H1 (cell line): ENCODE measurements at regions not wholly inside any gene's neighbourhood (a gene's known extent, or its start where the extent isn't known, plus 50 kb on each side); places are given as distances from the start of the nearest gene placed in this dataset.

Experiments
- CTCF ChIA-PET: fragments of 300-600 bp; sonication (Branson Sonifier 250); formaldehyde crosslinking; loops from one replicate; lab custom pipeline; 2021; ENCODE audit not compliant: partially characterized antibody; lab: Charles Lee
- POLR2A ChIA-PET: fragments of 300-600 bp; sonication (Branson Sonifier 250); formaldehyde crosslinking; loops from one replicate; lab custom pipeline; 2021; ENCODE audit warnings: inconsistent platforms; ENCODE audit not compliant: partially characterized antibody; lab: Charles Lee
- DNase-seq, 2 experiments: peaks; one replicate each; pipeline versions ENCODE4 v3.0.0 to v3.0.0-alpha.2; 2010 to 2022; ENCODE audit warnings: low spot score in 2 of 2, low read depth in 1 of 2, mixed read lengths in 1 of 2
- FAIRE-seq: peaks from 2 replicates; lab custom pipeline; 2011; peaks lifted over from hg19 to GRCh38; lab: Jason Lieb, UNC
- H2AFZ ChIP-seq: 2 replicates; pipeline ENCODE4 v1.8.1; 2012; ENCODE audit warnings: low read length, inconsistent platforms
- H2AK5ac ChIP-seq: 2 replicates; pipeline ENCODE4 v1.6.1; 2013; ENCODE audit warnings: low read depth, low read length
- H2BK120ac ChIP-seq: replicated peaks from 2 replicates; pipeline ENCODE3; 2013; ENCODE audit warnings: low read depth, low read length, inconsistent platforms
- H2BK12ac ChIP-seq: 2 replicates; pipeline ENCODE4 v1.6.1; 2013; ENCODE audit warnings: low read depth, low read length
- H2BK15ac ChIP-seq: 2 replicates; pipeline ENCODE4 v1.6.1; 2013; ENCODE audit warnings: low read length
- H2BK20ac ChIP-seq: 2 replicates; pipeline ENCODE4 v1.6.1; 2013; ENCODE audit warnings: low read length
- H2BK5ac ChIP-seq: 2 replicates; pipeline ENCODE4 v1.6.1; 2013; ENCODE audit warnings: low read depth, low read length
- H3K14ac ChIP-seq: 2 replicates; pipeline ENCODE4 v1.6.1; 2013; ENCODE audit warnings: inconsistent platforms; ENCODE audit not compliant: insufficient read length
- H3K18ac ChIP-seq: 2 replicates; pipeline ENCODE4 v1.6.1; 2013; ENCODE audit warnings: low read length; ENCODE audit errors: extremely low read depth
- H3K23ac ChIP-seq: 2 replicates; pipeline ENCODE4 v1.6.1; 2013; ENCODE audit warnings: inconsistent platforms; ENCODE audit not compliant: insufficient read length
- H3K23me2 ChIP-seq: 2 replicates; pipeline ENCODE4 v1.6.1; 2013; ENCODE audit warnings: low read depth, low read length
- H3K27ac ChIP-seq: 2 replicates; pipeline ENCODE4 v1.6.1; 2011; ENCODE audit warnings: low read depth, low read length, inconsistent platforms
- H3K27me3 ChIP-seq, 4 experiments: replicated peaks in 1 of 4; 1 replicate in 1 of 4; 2 replicates in 3 of 4; pipeline versions ENCODE4 v1.6.1 to v1.8.1; 2011 to 2013; ENCODE audit warnings: low read length in 3 of 4, mild to moderate bottlenecking in 3 of 4, inconsistent platforms in 2 of 4, mixed read lengths in 2 of 4, moderate library complexity in 1 of 4; ENCODE audit not compliant: control insufficient read depth in 3 of 4, insufficient read depth in 3 of 4; ENCODE audit errors: extremely low read depth in 1 of 4
- H3K36me3 ChIP-seq, 4 experiments: 2 replicates each; pipeline versions ENCODE4 v1.6.1 to v1.8.1; 2011 to 2013; ENCODE audit warnings: mild to moderate bottlenecking in 4 of 4, low read length in 3 of 4, moderate library complexity in 2 of 4, control low read depth in 1 of 4, inconsistent platforms in 1 of 4; ENCODE audit not compliant: insufficient read depth in 4 of 4, control insufficient read depth in 2 of 4
- H3K4ac ChIP-seq: replicated peaks from 2 replicates; pipeline ENCODE3; 2013; ENCODE audit warnings: low read length, low read depth, mixed read lengths, inconsistent platforms; ENCODE audit not compliant: insufficient read length
- H3K4me1 ChIP-seq, 4 experiments: replicated peaks in 1 of 4; 1 replicate in 1 of 4; 2 replicates in 3 of 4; pipeline versions ENCODE4 v1.6.1 to v1.8.1; 2011 to 2013; ENCODE audit warnings: low read length in 3 of 4, inconsistent platforms in 2 of 4, mixed read lengths in 1 of 4; ENCODE audit not compliant: insufficient read depth in 4 of 4, control insufficient read depth in 3 of 4
- H3K4me2 ChIP-seq, 2 experiments: 2 replicates each; pipeline versions ENCODE4 v1.6.1 to v1.8.1; 2011 to 2013; ENCODE audit warnings: low read depth in 2 of 2, low read length in 2 of 2, control low read depth in 1 of 2, inconsistent platforms in 1 of 2, mild to moderate bottlenecking in 1 of 2; ENCODE audit not compliant: insufficient read depth in 1 of 2
- H3K4me3 ChIP-seq, 4 experiments: fragments of 200-600, 300-600 bp in 1 of 4; sonication (generic), shearing (Covaris generic), sonication (Bioruptor Twin) in 1 of 4; 2 replicates each; pipeline versions ENCODE4 v1.5.1 to v1.8.1; 2011 to 2016; ENCODE audit warnings: low read length in 4 of 4, low read depth in 3 of 4, control low read depth in 2 of 4, inconsistent platforms in 2 of 4, mild to moderate bottlenecking in 2 of 4, mixed read lengths in 1 of 4, moderate library complexity in 1 of 4; ENCODE audit not compliant: insufficient read depth in 2 of 4; ENCODE audit errors: extremely low read depth in 1 of 4
- H3K56ac ChIP-seq: replicated peaks from 2 replicates; pipeline ENCODE3; 2013; ENCODE audit warnings: low read depth, mild to moderate bottlenecking, mixed read lengths, low read length, inconsistent platforms; ENCODE audit not compliant: insufficient read length
- H3K79me1 ChIP-seq: 2 replicates; pipeline ENCODE4 v1.6.1; 2013; ENCODE audit warnings: low read depth, low read length, control low read depth
- H3K79me2 ChIP-seq, 2 experiments: 2 replicates each; pipeline versions ENCODE4 v1.6.1 to v1.8.1; 2012 to 2013; ENCODE audit warnings: low read length in 2 of 2, mild to moderate bottlenecking in 2 of 2, inconsistent platforms in 1 of 2; ENCODE audit not compliant: insufficient read depth in 2 of 2, control insufficient read depth in 1 of 2
- H3K9ac ChIP-seq, 4 experiments: replicated peaks in 1 of 4; 1 replicate in 1 of 4; 2 replicates in 3 of 4; pipeline versions ENCODE4 v1.6.1 to v1.8.1; 2011 to 2013; ENCODE audit warnings: low read depth in 3 of 4, low read length in 3 of 4, control low read depth in 2 of 4, mild to moderate bottlenecking in 2 of 4, moderate library complexity in 2 of 4, inconsistent platforms in 1 of 4; ENCODE audit errors: extremely low read depth in 1 of 4
- H3K9me3 ChIP-seq, 2 experiments: 2 replicates each; pipeline versions ENCODE4 v1.6.1 to v1.8.1; 2012 to 2013; ENCODE audit warnings: mild to moderate bottlenecking in 2 of 2, moderate library complexity in 2 of 2, control low read depth in 1 of 2, inconsistent platforms in 1 of 2, low read depth in 1 of 2, low read length in 1 of 2, mixed read lengths in 1 of 2; ENCODE audit not compliant: insufficient read depth in 2 of 2
- H4K20me1 ChIP-seq, 2 experiments: replicated peaks in 1 of 2; 2 replicates each; pipeline versions ENCODE3 to v1.8.1; 2011 to 2013; ENCODE audit warnings: inconsistent platforms in 2 of 2, low read length in 2 of 2, mild to moderate bottlenecking in 1 of 2; ENCODE audit not compliant: insufficient read depth in 2 of 2, control insufficient read depth in 1 of 2
- H4K5ac ChIP-seq: 2 replicates; pipeline ENCODE4 v1.6.1; 2013; ENCODE audit warnings: low read length, low read depth, mixed read lengths, inconsistent platforms; ENCODE audit not compliant: insufficient read length
- H4K8ac ChIP-seq: 2 replicates; pipeline ENCODE4 v1.8.0; 2013; ENCODE audit warnings: mild to moderate bottlenecking, moderate library complexity, low read length, inconsistent platforms; ENCODE audit not compliant: insufficient read depth; ENCODE audit errors: extremely low read depth
- H4K91ac ChIP-seq: replicated peaks from 2 replicates; pipeline ENCODE3; 2013; ENCODE audit warnings: low read length, mixed read lengths, inconsistent platforms; ENCODE audit not compliant: insufficient read length
- CHD2 ChIP-seq: IDR thresholded peaks from 2 replicates; pipeline ENCODE4 v1.6.1; 2012; ENCODE audit warnings: low read length, improper control_type of control experiment
- HDAC2 ChIP-seq, 2 experiments: fragments of 300-600 bp in 1 of 2; sonication (generic) in 1 of 2; IDR thresholded peaks; 2 replicates each; pipeline ENCODE4 v1.6.1; 2011 to 2012; ENCODE audit warnings: low read depth in 2 of 2, low read length in 2 of 2, mild to moderate bottlenecking in 2 of 2, moderate library complexity in 2 of 2, borderline replicate concordance in 1 of 2, inconsistent platforms in 1 of 2
- SP4 ChIP-seq: IDR thresholded peaks from 2 replicates; pipeline ENCODE4 v1.6.1; 2012; ENCODE audit warnings: low read length, inconsistent platforms
- TAF7 ChIP-seq: optimal IDR thresholded peaks from 2 replicates; pipeline ENCODE3; 2011; ENCODE audit warnings: low read depth, mild to moderate bottlenecking, inconsistent platforms, low read length, moderate library complexity, borderline replicate concordance
- USF2 ChIP-seq: IDR thresholded peaks from 2 replicates; pipeline ENCODE4 v1.6.1; 2011; ENCODE audit warnings: low read length, improper control_type of control experiment
- ZNF274 ChIP-seq: IDR thresholded peaks from 2 replicates; pipeline ENCODE4 v1.7.0; 2012; ENCODE audit warnings: low read length, borderline replicate concordance; ENCODE audit errors: extremely low read depth
- WGBS, 2 experiments: shearing (Covaris generic) in 1 of 2; methylation state at CpG; one replicate each; pipeline versions ENCODE4 v1.1.6 to v1.1.7; 2013 to 2015; ENCODE audit warnings: low lambda C conversion rate in 2 of 2, mixed read lengths in 2 of 2, inconsistent platforms in 1 of 2, low coverage in 1 of 2, missing lambda C conversion rate in 1 of 2; ENCODE audit not compliant: insufficient replicate concordance in 2 of 2, insufficient coverage in 1 of 2, insufficient read length in 1 of 2; ENCODE audit errors: extremely low coverage in 1 of 2, missing lambda C conversion rate in 1 of 2; 5-methylcytosine and 5-hydroxymethylcytosine counted together
- TF ChIP-seq, protein P1 (sequence below), 3 experiments: IDR thresholded peaks; 1 replicate in 2 of 3; 2 replicates in 1 of 3; pipeline versions ENCODE4 v1.5.1 to v1.6.1; 2011; ENCODE audit warnings: low read length in 3 of 3, mild to moderate bottlenecking in 3 of 3, inconsistent platforms in 2 of 3, low read depth in 1 of 3, moderate library complexity in 1 of 3; ENCODE audit not compliant: insufficient read depth in 1 of 3; ENCODE audit errors: control extremely low read depth in 1 of 3

- ChIA-PET CTCF (interaction anchor here (0.6 to 0.8 kb wide), 3 partner anchors 21 to 368 kb away, joined by 3 to 4 read pairs (median 3); no protein-coding TSS in a partner anchor), POLR2A (no interaction called here)
- H2BK20ac ChIP-seq: no peak overlapping the region
- no peak for TF ChIP-seq ZNF274
- TF ChIP-seq USF2: no peak
- no peak for TF ChIP-seq HDAC2 (IDR thresholded peaks at IDR 0.05; ENCODE audit: borderline replicate concordance in 1 of 2, low read depth in 2 of 2, low read length in 2 of 2)
- no peak for TF ChIP-seq SP4
- no peak for TF ChIP-seq CHD2
- TF ChIP-seq TAF7: no peak
- TF ChIP-seq, protein P1, sequence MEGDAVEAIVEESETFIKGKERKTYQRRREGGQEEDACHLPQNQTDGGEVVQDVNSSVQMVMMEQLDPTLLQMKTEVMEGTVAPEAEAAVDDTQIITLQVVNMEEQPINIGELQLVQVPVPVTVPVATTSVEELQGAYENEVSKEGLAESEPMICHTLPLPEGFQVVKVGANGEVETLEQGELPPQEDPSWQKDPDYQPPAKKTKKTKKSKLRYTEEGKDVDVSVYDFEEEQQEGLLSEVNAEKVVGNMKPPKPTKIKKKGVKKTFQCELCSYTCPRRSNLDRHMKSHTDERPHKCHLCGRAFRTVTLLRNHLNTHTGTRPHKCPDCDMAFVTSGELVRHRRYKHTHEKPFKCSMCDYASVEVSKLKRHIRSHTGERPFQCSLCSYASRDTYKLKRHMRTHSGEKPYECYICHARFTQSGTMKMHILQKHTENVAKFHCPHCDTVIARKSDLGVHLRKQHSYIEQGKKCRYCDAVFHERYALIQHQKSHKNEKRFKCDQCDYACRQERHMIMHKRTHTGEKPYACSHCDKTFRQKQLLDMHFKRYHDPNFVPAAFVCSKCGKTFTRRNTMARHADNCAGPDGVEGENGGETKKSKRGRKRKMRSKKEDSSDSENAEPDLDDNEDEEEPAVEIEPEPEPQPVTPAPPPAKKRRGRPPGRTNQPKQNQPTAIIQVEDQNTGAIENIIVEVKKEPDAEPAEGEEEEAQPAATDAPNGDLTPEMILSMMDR (IDR thresholded peaks at IDR 0.05; ENCODE audit: control extremely low read depth in 1 of 3, insufficient read depth in 1 of 3, low read depth in 1 of 3, low read length in 3 of 3): no peak
- H2AK5ac ChIP-seq: no peak overlapping the region
- no peaks in the 10 kb centered on the region for H3K79me1 ChIP-seq
- H4K8ac ChIP-seq: no peak overlapping the region
- H3K56ac ChIP-seq: no peak overlapping the region
- H3K9me3 ChIP-seq: no peaks in the 10 kb centered on the region
- H3K27me3 ChIP-seq: no peaks in the 10 kb centered on the region
- H3K23me2 ChIP-seq: no peaks in the 10 kb centered on the region
- H3K4me1 ChIP-seq: no peaks in the 10 kb centered on the region
- no peaks in the 10 kb centered on the region for H3K36me3 ChIP-seq
- no peak overlapping the region; the same call in 1 of the 2 replicates for H2BK15ac ChIP-seq
- H3K9ac ChIP-seq: no peak overlapping the region
- H2AFZ ChIP-seq: no peak overlapping the region
- H2BK5ac ChIP-seq: no peak overlapping the region
- no peak overlapping the region for H3K4me3 ChIP-seq
- H3K18ac ChIP-seq: no peak overlapping the region
- H3K23ac ChIP-seq: no peak overlapping the region
- no peak overlapping the region for H2BK12ac ChIP-seq
- H3K4ac ChIP-seq: no peak overlapping the region
- no peak overlapping the region for H3K27ac ChIP-seq
- H4K20me1 ChIP-seq: no peaks in the 10 kb centered on the region
- no peak overlapping the region for H3K14ac ChIP-seq
- H4K5ac ChIP-seq: no peak overlapping the region
- FAIRE-seq (no peak), DNase-seq (no peak)
- H3K79me2 ChIP-seq: no peaks in the 10 kb centered on the region
- H3K4me2 ChIP-seq: no peak overlapping the region
- no peak overlapping the region for H4K91ac ChIP-seq
- 76% methylated on average over 7 of the region's 7 CpGs; no CpG with 5 or more reads in 1 of the 2 experiments for WGBS, 2 experiments
- H2BK120ac ChIP-seq: no peak overlapping the region
Observed at GRCh38 chr5:166595274-166595951, 1696.0 kb upstream of the WWC1 start.
